A673 (cell line): ENCODE measurements at regions not wholly inside any gene's neighbourhood (a gene's known extent, or its start where the extent isn't known, plus 50 kb on each side); places are given as distances from the start of the nearest gene placed in this dataset.

Experiments
- BruUV-seq: library from RNA; stranded (reverse); fragments of 400-500 nt; replicated peaks from 2 replicates; lab custom pipeline; 2021; lab: Mats Ljungman, UMichigan
- CTCF ChIA-PET: fragments of 300-600 bp; sonication (Branson Sonifier 250); formaldehyde crosslinking; loops from one replicate; lab custom pipeline; 2022; ENCODE audit warnings: antibody characterized with exemption; lab: Charles Lee
- POLR2A ChIA-PET: fragments of 300-600 bp; sonication (Branson Sonifier 250); formaldehyde crosslinking; loops from one replicate; lab custom pipeline; 2022; ENCODE audit warnings: antibody characterized with exemption; ENCODE audit not compliant: low non-redundant PET; lab: Charles Lee
- DNase-seq: peaks from one replicate; pipeline ENCODE4 v3.0.0-alpha.2; 2015; ENCODE audit warnings: low spot score
- H3K27ac ChIP-seq: fragments of 200-600 bp; sonication (generic); 2 replicates; pipeline ENCODE4 v1.5.1; 2016; ENCODE audit warnings: mixed run types, low read depth, mild to moderate bottlenecking, mixed read lengths, antibody characterized with exemption, low read length; ENCODE audit not compliant: poor library complexity, severe bottlenecking
- H3K27me3 ChIP-seq: fragments of 200-600 bp; sonication (generic); replicated peaks from 2 replicates; pipeline ENCODE4 v1.6.1; 2017; ENCODE audit warnings: mixed run types, low read depth, mild to moderate bottlenecking, mixed read lengths, antibody characterized with exemption, low read length; ENCODE audit not compliant: insufficient read depth, poor library complexity
- H3K36me3 ChIP-seq: fragments of 200-600 bp; sonication (generic); 2 replicates; pipeline ENCODE4 v1.6.1; 2016; ENCODE audit warnings: mixed run types, mild to moderate bottlenecking, mixed read lengths, antibody characterized with exemption, low read length; ENCODE audit not compliant: insufficient read depth, poor library complexity, severe bottlenecking
- H3K4me1 ChIP-seq: fragments of 200-600 bp; sonication (generic); 2 replicates; pipeline ENCODE4 v1.6.1; 2017; ENCODE audit warnings: mixed run types, mild to moderate bottlenecking, mixed read lengths, antibody characterized with exemption, low read length; ENCODE audit not compliant: insufficient read depth, poor library complexity, severe bottlenecking
- H3K4me3 ChIP-seq: fragments of 200-600 bp; sonication (generic); 2 replicates; pipeline ENCODE4 v1.5.1; 2016; ENCODE audit warnings: low read depth, mixed run types, mild to moderate bottlenecking, mixed read lengths, low read length; ENCODE audit not compliant: poor library complexity, severe bottlenecking
- H3K9me3 ChIP-seq: fragments of 200-600 bp; sonication (generic); 2 replicates; pipeline ENCODE4 v1.6.1; 2016; ENCODE audit warnings: mixed run types, low read depth, mild to moderate bottlenecking, mixed read lengths, antibody characterized with exemption, low read length; ENCODE audit not compliant: poor library complexity, severe bottlenecking
- CTCF ChIP-seq: fragments of 300-800, 200-600 bp; sonication (generic); conservative IDR thresholded peaks from 2 replicates; pipeline ENCODE4 v1.5.1; 2017; ENCODE audit warnings: low read depth, mild to moderate bottlenecking, antibody characterized with exemption, low read length, moderate library complexity, mixed read lengths
- EZH2 ChIP-seq: fragments of 200-600 bp; sonication (generic); IDR thresholded peaks from 2 replicates; pipeline ENCODE4 v1.6.1; 2017; ENCODE audit warnings: borderline replicate concordance, low read depth, mild to moderate bottlenecking, mixed read lengths, antibody characterized with exemption, low read length; ENCODE audit not compliant: poor library complexity, severe bottlenecking
- intact Hi-C: fragments of 100-400 bp; cut with micrococcal nuclease; formaldehyde crosslinking; loops from one replicate; pipeline ENCODE4 v1.10.0; 2022; ENCODE audit not compliant: unreplicated experiment

DNA sequence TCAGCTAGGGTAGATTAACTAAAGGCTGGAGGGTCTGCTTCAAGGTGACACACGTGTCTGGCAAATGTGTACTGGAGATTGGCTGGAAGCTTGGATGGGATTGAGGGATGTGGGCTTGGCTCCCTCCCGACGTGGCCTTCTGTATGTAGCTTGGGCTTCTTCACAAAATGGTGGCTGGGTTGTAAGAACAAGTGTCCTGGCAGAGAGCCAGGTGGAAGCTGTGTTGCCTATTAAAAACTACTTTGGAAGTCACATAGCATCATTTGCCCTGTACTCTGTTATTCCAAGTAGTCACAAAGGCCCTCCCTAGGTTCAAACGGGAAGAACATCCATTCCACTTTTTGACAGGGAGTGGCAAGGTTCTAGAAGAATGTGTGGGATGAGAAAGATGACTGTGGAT is 174.1 kb upstream of the PRICKLE1 start:
- POLR2A ChIA-PET: no interaction called here
- no peak overlapping the region for H3K27ac ChIP-seq
- H3K27me3 ChIP-seq: no peaks in the 10 kb centered on the region
- no peaks in the 10 kb centered on the region for H3K4me1 ChIP-seq
- no peak overlapping the region for H3K4me3 ChIP-seq
- TF ChIP-seq CTCF: no peak
- TF ChIP-seq EZH2: no peak
- DNase-seq: no peak
- CTCF ChIA-PET: no interaction called here
- intact Hi-C loops: no loop called here
- H3K36me3 ChIP-seq: no peaks in the 10 kb centered on the region
- no TSS peak for BruUV-seq
- H3K9me3 ChIP-seq: no peaks in the 10 kb centered on the region

- H3K27me3 ChIP-seq: no peaks in the 10 kb centered on the region
- intact Hi-C loops: no loop called here
- no peak overlapping the region for H3K27ac ChIP-seq
- POLR2A ChIA-PET: no interaction called here
- no peak overlapping the region for H3K4me3 ChIP-seq
- no peak for DNase-seq
- TF ChIP-seq CTCF (no peak), EZH2 (no peak)
- H3K4me1 ChIP-seq: no peaks in the 10 kb centered on the region
- no peaks in the 10 kb centered on the region for H3K36me3 ChIP-seq
- H3K9me3 ChIP-seq: no peaks in the 10 kb centered on the region
- CTCF ChIA-PET: no interaction called here
- no TSS peak for BruUV-seq
Observed at GRCh38 chr12:42762395-42762925, 172.9 kb upstream of the PRICKLE1 start.

DNA sequence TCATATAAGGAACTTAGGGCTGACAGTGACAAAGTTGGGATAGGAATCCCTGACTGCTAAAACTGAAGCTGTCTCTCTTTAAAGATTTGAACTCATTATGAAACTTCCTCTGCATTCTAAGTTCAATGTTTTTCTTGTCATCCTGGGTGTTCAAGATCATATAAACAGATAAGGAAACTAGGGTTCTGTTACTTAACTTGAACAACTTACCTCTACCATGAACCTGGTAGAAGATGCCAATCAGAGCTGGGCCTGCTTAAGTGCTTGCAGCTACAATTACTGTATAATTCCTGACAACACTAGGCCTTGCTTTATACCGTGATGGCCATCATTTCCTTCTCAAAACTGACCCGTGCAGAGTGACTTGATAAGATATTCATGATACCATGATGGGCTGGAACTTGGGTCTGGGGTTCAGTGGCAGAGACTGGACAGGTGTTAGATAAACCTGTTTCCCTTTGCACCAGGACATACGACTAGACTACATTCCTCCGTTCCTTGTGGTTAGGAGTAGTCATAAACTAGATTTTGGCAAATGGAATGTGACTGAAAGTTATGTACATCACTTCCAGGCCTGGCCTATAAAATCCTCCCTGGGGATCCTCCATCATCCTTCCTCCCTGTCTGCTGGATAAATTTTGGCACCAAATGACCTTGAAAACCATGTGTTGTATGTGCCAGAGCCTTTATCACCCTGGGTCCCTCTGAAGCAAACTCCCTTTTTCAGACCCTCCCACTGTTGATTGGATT is 172.2 kb upstream of the PRICKLE1 start:
- POLR2A ChIA-PET: no interaction called here
- CTCF ChIA-PET: interaction anchor here (0.7 kb wide), 1 partner anchor 1677 kb away, joined by 8 read pairs; no protein-coding TSS in a partner anchor
- Histone ChIP-seq H3K4me3 (no peak overlapping the region), H3K9me3 (no peaks in the 10 kb centered on the region), H3K27ac (no peak overlapping the region), H3K27me3 (no peaks in the 10 kb centered on the region), H3K36me3 (no peaks in the 10 kb centered on the region), H3K4me1 (no peaks in the 10 kb centered on the region)
- intact Hi-C loops: no loop called here
- TF ChIP-seq CTCF: no peak
- TF ChIP-seq EZH2: no peak
- BruUV-seq: no TSS peak
- DNase-seq: no peak
